Fibroblast of pulmonary artery (primary cell): ENCODE measurements at regions not wholly inside any gene's neighbourhood (a gene's known extent, or its start where the extent isn't known, plus 50 kb on each side); places are given as distances from the start of the nearest gene placed in this dataset.
"Not testable (repeated sequence)": the region's sequence is repeated elsewhere in the genome, so short reads cannot be mapped to it uniquely, and the experiment has no call there.

Experiments
- DNase-seq: peaks from one replicate; pipeline ENCODE4 v3.0.0-alpha.2; 2010; ENCODE audit warnings: low read depth
- H3K4me3 ChIP-seq: replicated peaks from 2 replicates; pipeline ENCODE4 v1.5.1; 2011; ENCODE audit warnings: low read depth, mild to moderate bottlenecking, control low read depth, low read length, moderate library complexity
- CTCF ChIP-seq: IDR thresholded peaks from 2 replicates; pipeline ENCODE4 v1.5.1; 2011; ENCODE audit warnings: mild to moderate bottlenecking, control low read depth, low read length, inconsistent platforms; ENCODE audit errors: missing control alignments

GRCh38 chr3:18556503-18557135 lies 131.5 kb upstream of the SATB1 start:
- DNase-seq, result no peak
- TF ChIP-seq CTCF, result no peak
- H3K4me3 ChIP-seq, result no peak overlapping the region

GRCh38 chr3:18556001-18556408 lies 130.9 kb upstream of the SATB1 start:
- TF ChIP-seq CTCF, result no peak
- H3K4me3 ChIP-seq, result no peak overlapping the region
- DNase-seq, result no peak

- DNase-seq, H3K4me3 ChIP-seq: not testable (repeated sequence)
Measured at GRCh38 chr3:18552579-18553105, 127.5 kb upstream of the SATB1 start.

- no peak for DNase-seq
- no peak for TF ChIP-seq CTCF
Measured at GRCh38 chr3:18546632-18547031, 121.5 kb upstream of the SATB1 start.

GRCh38 chr3:18544146-18544545 lies 119.0 kb upstream of the SATB1 start:
- TF ChIP-seq CTCF, result no peak
- H3K4me3 ChIP-seq, result no peak overlapping the region
- no peak for DNase-seq

More at GRCh38 chr3:18546632-18547031, 121.5 kb upstream of the SATB1 start:
- no peak overlapping the region for H3K4me3 ChIP-seq

GRCh38 chr3:18538463-18539230 lies 113.5 kb upstream of the SATB1 start:
- no peak for TF ChIP-seq CTCF
- H3K4me3 ChIP-seq, result no peak overlapping the region

GRCh38 chr3:18533039-18533438 lies 107.9 kb upstream of the SATB1 start:
- no peak overlapping the region for H3K4me3 ChIP-seq
- no peak for DNase-seq
- TF ChIP-seq CTCF, result no peak

More at GRCh38 chr3:18538463-18539230, 113.5 kb upstream of the SATB1 start:
- no peak for DNase-seq
